ENCODE measurements at regions not wholly inside any gene's neighbourhood (a gene's known extent, or its start where the extent isn't known, plus 50 kb on each side); places are given as distances from the start of the nearest gene placed in this dataset.

DNA sequence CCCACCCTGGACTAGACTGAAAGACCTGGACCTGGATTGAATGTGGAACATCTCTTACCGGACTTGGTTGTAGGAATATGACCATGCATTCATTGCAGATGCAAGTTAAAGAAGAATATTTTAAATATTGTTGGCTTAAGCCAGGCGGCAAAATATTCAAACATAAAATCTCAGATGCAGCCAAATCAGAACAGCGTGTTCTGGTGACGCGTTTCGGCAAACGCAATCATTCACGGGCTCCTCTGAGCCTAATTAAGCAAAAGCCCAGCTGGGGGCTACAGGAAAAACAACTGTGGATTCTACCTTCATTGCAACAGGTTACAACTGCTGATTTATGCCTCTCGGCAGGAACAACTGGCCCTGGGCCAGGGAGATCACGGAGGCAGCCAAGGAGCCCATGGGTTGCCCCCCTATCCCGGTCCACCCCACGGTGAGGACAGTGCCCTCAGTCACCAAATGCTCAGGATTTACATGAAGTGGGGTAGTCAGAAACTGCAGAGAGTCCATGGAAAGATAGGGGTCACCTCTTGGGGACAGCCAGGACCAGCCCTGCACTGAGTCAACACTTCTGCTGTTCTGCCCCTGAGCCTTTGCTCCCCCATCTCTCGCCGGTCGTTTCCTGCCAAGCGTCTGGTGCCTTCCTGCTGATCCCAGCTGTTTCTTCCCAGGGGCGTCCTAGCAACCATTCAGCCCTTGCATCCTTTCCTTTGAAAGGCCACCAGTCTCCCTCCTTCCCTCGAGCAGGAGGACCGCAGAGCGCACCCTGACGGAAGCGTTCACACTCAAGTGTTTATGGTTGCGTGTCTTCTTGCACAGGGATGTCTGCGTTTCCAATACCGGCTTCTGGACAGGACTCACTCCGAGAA, 64.4 kb upstream of the SFMBT2 start:
- Histone ChIP-seq H3K27ac (no peak overlapping the region), H3K36me3 (no peaks in the 10 kb centered on the region), H3K9me3 (no peaks in the 10 kb centered on the region), H3K4me3 (no peak overlapping the region), H3K27me3 (no peaks in the 10 kb centered on the region), H3K4me1 (peaks cover 0 to 12% (median 6%) of the 10 kb centered on the region in 4 donors)
- TF ChIP-seq POLR2A (IDR thresholded peaks at IDR 0.05) (no peak), EP300 (IDR thresholded peaks at IDR 0.05) (no peak)
- TF ChIP-seq, protein P1, sequence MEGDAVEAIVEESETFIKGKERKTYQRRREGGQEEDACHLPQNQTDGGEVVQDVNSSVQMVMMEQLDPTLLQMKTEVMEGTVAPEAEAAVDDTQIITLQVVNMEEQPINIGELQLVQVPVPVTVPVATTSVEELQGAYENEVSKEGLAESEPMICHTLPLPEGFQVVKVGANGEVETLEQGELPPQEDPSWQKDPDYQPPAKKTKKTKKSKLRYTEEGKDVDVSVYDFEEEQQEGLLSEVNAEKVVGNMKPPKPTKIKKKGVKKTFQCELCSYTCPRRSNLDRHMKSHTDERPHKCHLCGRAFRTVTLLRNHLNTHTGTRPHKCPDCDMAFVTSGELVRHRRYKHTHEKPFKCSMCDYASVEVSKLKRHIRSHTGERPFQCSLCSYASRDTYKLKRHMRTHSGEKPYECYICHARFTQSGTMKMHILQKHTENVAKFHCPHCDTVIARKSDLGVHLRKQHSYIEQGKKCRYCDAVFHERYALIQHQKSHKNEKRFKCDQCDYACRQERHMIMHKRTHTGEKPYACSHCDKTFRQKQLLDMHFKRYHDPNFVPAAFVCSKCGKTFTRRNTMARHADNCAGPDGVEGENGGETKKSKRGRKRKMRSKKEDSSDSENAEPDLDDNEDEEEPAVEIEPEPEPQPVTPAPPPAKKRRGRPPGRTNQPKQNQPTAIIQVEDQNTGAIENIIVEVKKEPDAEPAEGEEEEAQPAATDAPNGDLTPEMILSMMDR (IDR thresholded peaks at IDR 0.05): no peak
- WGBS, 2 donors: 34 to 40% methylated on average over 26 of the region's 26 CpGs
- DNase-seq (ENCODE audit: low spot score in 2 of 2): no peak

- H3K9me3 ChIP-seq: no peaks in the 10 kb centered on the region
- WGBS, 2 donors: 72 to 74% methylated on average over 7 of the region's 7 CpGs
- no peak overlapping the region for H3K4me3 ChIP-seq
- DNase-seq (ENCODE audit: low spot score in 2 of 2): no peak
- no peaks in the 10 kb centered on the region for H3K27me3 ChIP-seq
- no peaks in the 10 kb centered on the region for H3K36me3 ChIP-seq
- H3K4me1 ChIP-seq: peaks cover 0 to 12% (median 6%) of the 10 kb centered on the region in 4 donors
- no peak overlapping the region for H3K27ac ChIP-seq
- TF ChIP-seq, protein P1 (IDR thresholded peaks at IDR 0.05): no peak
- TF ChIP-seq EP300 (IDR thresholded peaks at IDR 0.05) (no peak), POLR2A (IDR thresholded peaks at IDR 0.05) (no peak)
Observed at GRCh38 chr10:7474388-7474787, 63.6 kb upstream of the SFMBT2 start.

- no peak for DNase-seq (ENCODE audit: low spot score in 2 of 2)
- TF ChIP-seq EP300 (IDR thresholded peaks at IDR 0.05): no peak
- TF ChIP-seq, protein P1 (IDR thresholded peaks at IDR 0.05): no peak
- no peak for TF ChIP-seq POLR2A (IDR thresholded peaks at IDR 0.05)
Observed at GRCh38 chr10:7473474-7473873, 62.6 kb upstream of the SFMBT2 start.

GRCh38 chr10:7471720-7472367, 61.0 kb upstream of the SFMBT2 start:
- Histone ChIP-seq H3K4me3 (no peak overlapping the region), H3K27me3 (no peaks in the 10 kb centered on the region), H3K36me3 (no peaks in the 10 kb centered on the region), H3K9me3 (no peaks in the 10 kb centered on the region), H3K27ac (peak overlapping the region in 1 of 4 donors; percentile 15), H3K4me1 (peaks cover 0 to 12% (median 6%) of the 10 kb centered on the region in 4 donors)
- no peak for DNase-seq (ENCODE audit: low spot score in 2 of 2)
- peak in 1 of 2 donors; percentile 31 for TF ChIP-seq EP300 (IDR thresholded peaks at IDR 0.05)
- TF ChIP-seq, protein P1 (IDR thresholded peaks at IDR 0.05): no peak
- 49 to 52% methylated on average over 9 of the region's 9 CpGs for WGBS, 2 donors

More at GRCh38 chr10:7473474-7473873, 62.6 kb upstream of the SFMBT2 start:
- Histone ChIP-seq H3K36me3 (no peaks in the 10 kb centered on the region), H3K4me3 (no peak overlapping the region), H3K27me3 (no peaks in the 10 kb centered on the region), H3K4me1 (peaks cover 0 to 12% (median 6%) of the 10 kb centered on the region in 4 donors), H3K27ac (no peak overlapping the region), H3K9me3 (no peaks in the 10 kb centered on the region)

DNA sequence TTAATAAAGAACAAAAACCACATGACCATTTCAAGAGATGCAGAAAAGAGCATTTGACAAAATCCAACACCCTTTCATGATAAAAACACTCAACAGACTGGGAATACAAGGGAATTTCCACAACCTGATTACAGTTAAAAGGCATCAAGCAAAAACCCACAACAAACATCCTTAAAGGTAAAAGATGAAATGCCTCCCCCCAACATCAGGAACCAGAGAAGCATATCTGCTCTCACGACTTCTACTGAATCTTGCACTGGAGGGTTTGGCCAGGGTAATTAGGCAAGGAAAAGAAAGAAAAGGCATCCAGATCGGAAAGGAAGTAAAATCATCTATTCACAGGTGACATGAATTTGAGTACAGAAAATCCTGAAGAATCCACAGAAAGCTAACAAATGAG, 59.5 kb upstream of the SFMBT2 start:
- 77 to 85% methylated on average over 2 of the region's 2 CpGs for WGBS, 2 donors
- Histone ChIP-seq H3K36me3 (no peaks in the 10 kb centered on the region), H3K4me1 (peaks cover 0 to 10% (median 4%) of the 10 kb centered on the region in 4 donors), H3K4me3 (no peak overlapping the region), H3K9me3 (no peaks in the 10 kb centered on the region), H3K27ac (no peak overlapping the region), H3K27me3 (no peaks in the 10 kb centered on the region)
- TF ChIP-seq, protein P1 (IDR thresholded peaks at IDR 0.05): no peak
- TF ChIP-seq POLR2A (IDR thresholded peaks at IDR 0.05) (no peak), EP300 (IDR thresholded peaks at IDR 0.05) (no peak)
- no peak for DNase-seq (ENCODE audit: low spot score in 2 of 2)

Data from tibial nerve (tissue), 4 donors.